ENCODE measurements at regions not wholly inside any gene's neighbourhood (a gene's known extent, or its start where the extent isn't known, plus 50 kb on each side); places are given as distances from the start of the nearest gene placed in this dataset.
"Not testable (repeated sequence)": the region's sequence is repeated elsewhere in the genome, so short reads cannot be mapped to it uniquely, and the experiment has no call there.

DNA sequence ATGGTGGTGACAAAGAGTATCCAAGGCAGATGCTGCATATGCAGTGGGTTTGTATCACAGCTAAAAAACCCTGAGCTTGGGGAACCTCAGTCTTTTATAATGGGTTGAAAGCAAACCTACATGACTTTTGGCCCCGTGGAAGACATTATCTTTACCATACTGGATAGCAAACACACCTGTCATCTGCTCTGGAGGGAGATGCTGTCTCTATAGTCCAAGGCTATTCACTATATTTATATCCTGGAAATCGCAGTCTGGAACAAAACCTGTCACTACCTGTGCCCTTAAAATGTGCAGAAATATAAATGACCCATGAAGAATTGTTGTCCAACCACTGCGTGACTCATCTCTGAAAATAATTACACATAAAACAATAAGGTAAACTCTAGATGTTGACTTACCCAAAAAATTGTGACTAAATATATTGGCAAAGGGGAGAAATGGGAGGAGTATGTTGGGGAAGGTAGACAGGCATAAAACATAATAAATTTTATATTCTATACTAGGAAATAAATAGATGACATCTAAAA lies 121.0 kb upstream of the CXADR start:
- H3K4me1 ChIP-seq (ENCODE audit: insufficient read depth, low read length), result peaks cover under 1% of the 10 kb centered on the region; the same call in 1 of the 2 replicates
- no peak overlapping the region for H3K9ac ChIP-seq (ENCODE audit: low read depth, low read length)
- H3K36me3 ChIP-seq (ENCODE audit: insufficient read depth, low read length), result no peaks in the 10 kb centered on the region
- H3K9me3 ChIP-seq (ENCODE audit: control insufficient read depth, insufficient read depth, low read length), result no peaks in the 10 kb centered on the region

DNA sequence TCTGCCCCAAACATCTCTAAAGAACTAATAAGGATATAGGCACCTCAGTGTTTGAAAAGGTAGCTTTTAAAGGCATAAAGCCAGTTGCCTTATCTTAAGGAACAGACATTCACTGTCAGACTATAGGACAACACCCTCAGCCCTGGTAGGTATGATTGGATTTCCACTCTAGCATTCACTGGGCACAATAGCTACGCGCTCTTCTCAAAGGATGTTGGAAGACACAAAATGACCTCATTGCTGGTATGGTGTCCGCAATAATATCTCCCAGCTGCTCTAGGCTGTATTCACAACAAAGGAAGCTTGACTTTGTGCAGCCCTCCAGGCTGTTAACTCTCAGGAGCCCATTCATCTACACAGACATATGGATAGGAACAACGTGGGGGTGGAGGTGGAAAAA lies 119.4 kb upstream of the CXADR start:
- Histone ChIP-seq H3K4me1 (ENCODE audit: insufficient read depth, low read length) (no peaks in the 10 kb centered on the region), H3K36me3 (ENCODE audit: insufficient read depth, low read length) (no peaks in the 10 kb centered on the region), H3K9ac (ENCODE audit: low read depth, low read length) (no peak overlapping the region), H3K9me3 (ENCODE audit: control insufficient read depth, insufficient read depth, low read length) (no peaks in the 10 kb centered on the region)

DNA sequence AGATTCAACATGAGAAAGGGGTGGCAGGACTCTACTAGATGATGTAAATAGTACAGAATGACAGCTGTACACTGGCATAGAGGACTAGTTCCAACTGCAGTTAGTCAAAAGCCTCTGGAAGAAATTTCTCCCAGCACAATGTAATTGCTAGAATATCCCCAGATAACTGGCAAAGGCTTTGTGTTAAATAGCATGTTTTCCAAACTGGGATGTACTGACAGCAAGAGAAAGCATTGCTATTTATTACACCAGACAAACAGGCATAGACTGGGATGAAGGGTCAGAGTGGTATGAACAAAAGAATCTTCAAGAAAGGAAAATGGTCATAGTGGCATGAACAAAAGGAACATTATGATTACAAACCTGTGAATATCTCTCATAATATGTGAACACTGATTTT lies 115.9 kb upstream of the CXADR start:
- no peak overlapping the region for H3K9ac ChIP-seq (ENCODE audit: low read depth, low read length)
- no peaks in the 10 kb centered on the region for H3K4me1 ChIP-seq (ENCODE audit: insufficient read depth, low read length)
- no peaks in the 10 kb centered on the region for H3K36me3 ChIP-seq (ENCODE audit: insufficient read depth, low read length)
- no peaks in the 10 kb centered on the region for H3K9me3 ChIP-seq (ENCODE audit: control insufficient read depth, insufficient read depth, low read length)

DNA sequence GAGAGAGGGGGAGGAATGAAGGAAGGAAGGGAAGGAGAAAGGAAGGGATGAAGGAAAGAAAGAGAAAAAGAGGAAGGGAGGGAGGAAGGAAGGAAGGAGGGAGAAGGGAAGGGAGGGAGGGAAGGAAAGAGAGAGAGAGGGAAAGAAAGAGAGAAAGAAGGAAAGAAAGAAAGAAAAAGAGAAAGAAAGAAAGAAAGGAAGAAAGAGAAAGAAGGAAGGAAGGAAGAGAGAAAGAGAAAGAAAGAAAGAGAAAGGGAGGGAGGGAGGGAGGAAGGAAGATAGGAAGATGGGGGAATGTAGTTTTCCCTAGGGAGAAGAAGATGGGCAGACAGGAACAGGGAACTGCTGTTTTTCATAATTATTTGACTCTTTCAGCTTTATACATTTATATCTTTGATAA lies 115.1 kb upstream of the CXADR start:
- Histone ChIP-seq H3K9me3 (ENCODE audit: control insufficient read depth, insufficient read depth, low read length) (no peaks in the 10 kb centered on the region), H3K4me1 (ENCODE audit: insufficient read depth, low read length) (no peaks in the 10 kb centered on the region), H3K9ac (ENCODE audit: low read depth, low read length) (no peak overlapping the region), H3K36me3 (ENCODE audit: insufficient read depth, low read length) (no peaks in the 10 kb centered on the region)

DNA sequence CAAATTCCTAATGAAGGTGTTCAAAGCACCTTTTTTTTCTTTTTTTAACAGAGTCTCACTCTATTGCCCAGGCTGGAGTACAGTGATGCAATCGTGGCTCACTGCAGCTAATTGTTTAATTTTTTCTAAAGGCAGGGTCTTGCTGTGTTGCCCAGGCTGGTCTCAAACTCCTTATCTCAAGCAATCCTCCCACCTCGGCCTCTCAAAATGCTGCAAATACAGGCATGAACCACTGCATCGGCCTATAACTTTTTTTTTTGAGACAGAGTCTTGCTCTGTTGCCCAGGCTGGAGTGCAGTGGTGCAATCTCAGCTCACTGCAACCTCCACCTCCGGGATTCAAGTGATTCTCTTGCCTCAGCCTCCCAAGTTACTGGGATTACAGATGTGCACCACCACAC lies 113.9 kb upstream of the CXADR start:
- H3K9me3 ChIP-seq (ENCODE audit: control insufficient read depth, insufficient read depth, low read length); H3K4me1 ChIP-seq (ENCODE audit: insufficient read depth, low read length); H3K36me3 ChIP-seq (ENCODE audit: insufficient read depth, low read length); H3K9ac ChIP-seq (ENCODE audit: low read depth, low read length): not testable (repeated sequence)

DNA sequence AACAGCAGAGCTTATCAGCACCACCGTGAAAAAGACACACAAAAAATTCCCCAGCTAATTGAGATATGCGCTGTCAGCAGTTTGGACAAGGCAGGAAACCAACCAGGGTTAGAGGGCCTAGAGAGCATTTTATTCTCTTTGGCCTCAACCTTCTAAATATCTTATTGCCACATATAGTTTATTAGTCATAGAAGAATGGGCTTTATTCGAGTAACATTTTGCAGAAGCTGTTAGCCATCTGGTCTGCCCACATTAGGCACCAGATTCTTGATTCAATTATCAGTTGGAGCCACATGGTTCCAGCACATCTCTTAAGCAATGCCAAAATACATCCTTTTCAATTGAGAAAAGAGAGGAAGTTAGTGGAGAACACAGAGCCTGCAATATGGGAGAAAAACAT lies 109.9 kb upstream of the CXADR start:
- no peaks in the 10 kb centered on the region for H3K36me3 ChIP-seq (ENCODE audit: insufficient read depth, low read length)
- H3K9me3 ChIP-seq (ENCODE audit: control insufficient read depth, insufficient read depth, low read length), result peaks cover 5% of the 10 kb centered on the region

DNA sequence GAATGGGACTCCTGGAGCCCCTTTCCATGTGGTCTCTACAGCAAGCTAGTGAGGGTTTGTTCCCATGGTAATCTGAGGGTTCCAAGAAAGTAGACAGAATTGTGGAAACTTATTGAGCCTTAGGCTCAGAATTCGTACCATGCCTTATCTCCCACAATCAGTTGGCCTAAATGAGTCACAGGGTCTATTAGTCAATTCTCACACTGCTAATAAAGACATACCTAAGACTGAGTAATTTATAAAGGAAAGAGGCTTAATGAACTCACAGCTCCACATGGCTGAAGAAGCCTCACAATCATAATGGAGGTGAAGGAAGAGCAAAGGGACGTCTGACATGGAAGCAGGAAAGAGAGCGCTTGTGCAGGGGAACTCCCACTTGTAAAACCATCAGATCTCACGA lies 106.6 kb upstream of the CXADR start:
- Histone ChIP-seq H3K9ac (ENCODE audit: low read depth, low read length) (no peak overlapping the region), H3K9me3 (ENCODE audit: control insufficient read depth, insufficient read depth, low read length) (peaks cover 5% of the 10 kb centered on the region)

More for the DNA sequence above, 109.9 kb upstream of the CXADR start:
- H3K9ac ChIP-seq (ENCODE audit: low read depth, low read length), result no peak overlapping the region
- H3K4me1 ChIP-seq (ENCODE audit: insufficient read depth, low read length), result no peaks in the 10 kb centered on the region

DNA sequence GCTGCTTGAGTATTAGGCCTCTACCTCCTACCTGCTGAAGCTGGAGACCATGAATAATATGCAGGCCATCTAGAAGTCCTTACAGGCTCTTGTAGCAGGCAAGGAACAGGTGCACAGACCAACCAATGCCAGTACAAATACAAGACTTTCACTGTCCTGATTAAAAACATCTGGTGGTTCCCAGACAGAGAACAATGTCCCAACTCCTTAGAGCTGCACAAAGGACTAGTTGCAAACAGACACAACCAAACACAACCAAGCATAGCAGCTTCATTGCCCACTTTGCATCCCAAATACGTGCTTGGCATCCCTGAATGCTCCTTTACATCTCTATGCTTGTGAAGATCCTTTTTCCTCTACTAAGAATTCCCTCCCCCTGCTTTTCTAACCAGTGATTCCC lies 98.1 kb upstream of the CXADR start:
- Histone ChIP-seq H3K9me3 (ENCODE audit: control insufficient read depth, insufficient read depth, low read length) (no peaks in the 10 kb centered on the region), H3K4me1 (ENCODE audit: insufficient read depth, low read length) (no peaks in the 10 kb centered on the region), H3K36me3 (ENCODE audit: insufficient read depth, low read length) (no peaks in the 10 kb centered on the region), H3K9ac (ENCODE audit: low read depth, low read length) (no peak overlapping the region)

More for the DNA sequence above, 106.6 kb upstream of the CXADR start:
- H3K4me1 ChIP-seq (ENCODE audit: insufficient read depth, low read length), result no peaks in the 10 kb centered on the region
- H3K36me3 ChIP-seq (ENCODE audit: insufficient read depth, low read length), result no peaks in the 10 kb centered on the region

DNA sequence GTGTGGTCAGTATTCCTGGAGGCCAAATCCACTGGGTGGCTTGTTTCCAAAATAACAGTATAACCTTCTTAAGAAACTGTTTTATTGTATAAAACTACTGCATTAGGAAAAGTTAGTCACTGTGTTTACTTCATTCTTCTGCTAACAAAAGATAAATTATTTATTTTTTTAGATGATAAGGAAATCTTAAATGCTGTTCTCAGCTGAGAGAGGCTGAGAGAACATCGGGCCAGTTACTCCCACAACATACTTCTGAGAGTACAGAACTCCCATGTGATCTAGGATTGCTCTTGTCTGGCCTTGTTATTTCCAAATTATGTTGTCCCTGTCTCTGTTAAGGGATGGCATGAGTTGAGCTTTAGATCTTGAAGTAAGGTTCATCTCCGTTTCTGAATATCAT lies 96.7 kb upstream of the CXADR start:
- no peak overlapping the region for H3K9ac ChIP-seq (ENCODE audit: low read depth, low read length)

DNA sequence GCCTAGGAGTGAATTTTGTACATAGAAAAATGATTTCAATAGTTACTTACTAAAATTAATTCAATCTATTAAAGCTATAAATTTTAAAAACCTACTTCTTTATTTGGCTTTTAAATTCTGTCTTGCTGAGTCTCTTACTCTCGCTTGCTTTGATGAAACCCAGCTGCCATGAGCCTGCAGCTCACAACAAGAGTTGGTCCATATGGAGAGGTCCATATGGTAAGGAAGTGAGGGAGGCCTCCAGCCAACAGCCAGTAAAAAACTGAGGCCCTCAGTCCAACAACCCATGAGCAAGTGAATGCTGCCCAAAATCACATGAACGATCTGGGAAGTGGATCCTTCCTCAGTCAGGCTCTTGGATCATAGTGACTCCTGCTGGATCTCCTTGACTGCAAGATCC lies 89.9 kb upstream of the CXADR start:
- H3K9me3 ChIP-seq (ENCODE audit: control insufficient read depth, insufficient read depth, low read length), result peaks cover 3% of the 10 kb centered on the region; the same call in 1 of the 2 replicates
- H3K4me1 ChIP-seq (ENCODE audit: insufficient read depth, low read length), result no peaks in the 10 kb centered on the region
- no peaks in the 10 kb centered on the region for H3K36me3 ChIP-seq (ENCODE audit: insufficient read depth, low read length)
- H3K9ac ChIP-seq (ENCODE audit: low read depth, low read length), result no peak overlapping the region

More for the DNA sequence above, 96.7 kb upstream of the CXADR start:
- Histone ChIP-seq H3K36me3 (ENCODE audit: insufficient read depth, low read length) (no peaks in the 10 kb centered on the region), H3K4me1 (ENCODE audit: insufficient read depth, low read length) (no peaks in the 10 kb centered on the region), H3K9me3 (ENCODE audit: control insufficient read depth, insufficient read depth, low read length) (no peaks in the 10 kb centered on the region)

DNA sequence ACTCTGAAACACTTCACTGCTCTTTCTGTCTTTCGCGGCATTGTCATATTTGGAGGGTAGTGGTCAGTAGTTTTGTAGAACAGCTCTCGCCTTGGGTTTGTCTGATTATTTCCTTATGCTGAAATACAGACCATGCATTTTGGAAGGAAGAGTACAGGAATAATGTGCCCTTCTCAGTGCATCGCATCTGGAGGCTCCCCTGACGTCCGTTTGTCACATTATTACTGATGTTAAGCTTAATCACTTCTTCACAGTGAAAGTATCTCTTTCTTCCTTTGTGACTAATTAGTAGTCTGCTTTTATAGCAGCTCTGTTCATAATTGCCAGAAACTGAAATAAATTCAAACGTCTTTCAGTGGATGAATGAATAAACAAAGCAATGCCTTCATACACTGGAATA lies 85.7 kb upstream of the CXADR start:
- H3K36me3 ChIP-seq (ENCODE audit: insufficient read depth, low read length), result no peaks in the 10 kb centered on the region
- no peak overlapping the region for H3K9ac ChIP-seq (ENCODE audit: low read depth, low read length)
- H3K9me3 ChIP-seq (ENCODE audit: control insufficient read depth, insufficient read depth, low read length), result peaks cover 3% of the 10 kb centered on the region; the same call in 1 of the 2 replicates
- no peaks in the 10 kb centered on the region for H3K4me1 ChIP-seq (ENCODE audit: insufficient read depth, low read length)

DNA sequence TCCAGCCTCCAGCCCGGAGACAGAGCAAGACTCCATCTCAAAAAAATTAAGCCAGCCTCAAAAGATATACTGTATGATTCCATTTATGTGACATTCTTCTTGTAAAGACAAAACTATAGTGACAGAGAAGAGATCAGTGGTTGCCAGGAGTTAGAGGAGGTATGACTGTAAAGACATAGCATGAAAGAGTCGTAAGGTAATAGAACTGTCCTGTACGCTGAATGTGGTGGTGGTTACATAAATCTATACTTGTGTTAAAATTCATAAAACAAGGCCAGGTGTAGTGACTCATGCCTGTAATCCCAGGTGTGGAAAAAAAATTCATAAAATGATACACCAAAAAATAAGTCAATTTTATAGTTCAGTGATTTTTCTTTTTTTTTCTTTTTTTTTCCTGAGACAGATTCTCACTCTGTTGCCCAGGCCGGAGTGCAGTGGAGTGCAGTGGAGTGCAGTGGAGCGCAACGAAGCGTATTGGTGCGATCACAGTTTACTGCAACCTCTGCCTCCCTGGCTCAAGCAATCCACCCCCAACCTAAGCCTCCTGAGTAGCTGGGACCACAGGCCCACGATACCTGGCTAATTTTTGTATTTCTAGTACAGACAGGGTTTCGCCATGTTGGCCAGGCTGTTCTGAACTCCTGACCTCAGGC lies 84.9 kb upstream of the CXADR start:
- Histone ChIP-seq H3K9me3 (ENCODE audit: control insufficient read depth, insufficient read depth, low read length) (peaks cover 3% of the 10 kb centered on the region; the same call in 1 of the 2 replicates), H3K4me1 (ENCODE audit: insufficient read depth, low read length) (no peaks in the 10 kb centered on the region), H3K9ac (ENCODE audit: low read depth, low read length) (no peak overlapping the region), H3K36me3 (ENCODE audit: insufficient read depth, low read length) (no peaks in the 10 kb centered on the region)

DNA sequence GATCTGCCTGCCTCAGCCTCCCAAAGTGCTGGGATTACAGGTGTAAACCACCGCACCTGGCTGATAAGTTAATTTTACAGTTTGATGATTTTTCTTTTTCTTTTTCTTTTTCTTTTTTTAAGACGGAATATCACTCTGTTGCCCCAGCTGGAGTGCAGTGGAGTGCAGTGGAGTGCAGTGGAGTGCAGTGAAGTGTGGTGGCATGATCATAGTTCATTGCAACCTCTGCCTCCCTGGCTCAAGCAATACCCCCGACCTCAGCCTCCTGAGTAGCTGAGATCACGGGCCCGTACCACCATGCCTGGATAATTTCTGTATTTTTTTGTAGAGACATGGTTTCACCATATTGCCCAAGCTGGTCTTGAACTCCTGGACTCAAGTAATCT lies 84.4 kb upstream of the CXADR start:
- Histone ChIP-seq H3K4me1 (ENCODE audit: insufficient read depth, low read length) (no peaks in the 10 kb centered on the region), H3K36me3 (ENCODE audit: insufficient read depth, low read length) (no peaks in the 10 kb centered on the region), H3K9ac (ENCODE audit: low read depth, low read length) (no peak overlapping the region), H3K9me3 (ENCODE audit: control insufficient read depth, insufficient read depth, low read length) (peaks cover 3% of the 10 kb centered on the region; the same call in 1 of the 2 replicates)

DNA sequence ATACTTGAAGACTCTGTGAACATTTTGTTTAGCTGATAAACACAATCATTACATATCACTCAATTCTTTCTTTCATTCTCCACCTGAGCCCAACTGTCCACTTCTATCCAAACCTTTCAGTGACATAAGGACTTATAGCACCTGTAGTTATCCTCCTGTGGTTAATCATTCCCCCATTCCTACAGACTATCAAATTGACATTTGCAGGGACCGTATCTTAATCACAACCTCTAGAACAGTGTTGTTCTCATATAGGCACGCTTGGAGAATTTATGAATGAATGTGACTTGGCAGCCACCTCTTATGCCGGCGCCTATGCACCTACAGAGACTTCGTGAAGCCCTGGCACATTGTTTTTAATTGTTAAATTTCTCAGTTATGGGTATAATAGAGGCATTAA lies 83.9 kb upstream of the CXADR start:
- no peaks in the 10 kb centered on the region for H3K36me3 ChIP-seq (ENCODE audit: insufficient read depth, low read length)
- H3K9me3 ChIP-seq (ENCODE audit: control insufficient read depth, insufficient read depth, low read length), result peaks cover 3% of the 10 kb centered on the region; the same call in 1 of the 2 replicates
- no peak overlapping the region for H3K9ac ChIP-seq (ENCODE audit: low read depth, low read length)
- H3K4me1 ChIP-seq (ENCODE audit: insufficient read depth, low read length), result no peaks in the 10 kb centered on the region

DNA sequence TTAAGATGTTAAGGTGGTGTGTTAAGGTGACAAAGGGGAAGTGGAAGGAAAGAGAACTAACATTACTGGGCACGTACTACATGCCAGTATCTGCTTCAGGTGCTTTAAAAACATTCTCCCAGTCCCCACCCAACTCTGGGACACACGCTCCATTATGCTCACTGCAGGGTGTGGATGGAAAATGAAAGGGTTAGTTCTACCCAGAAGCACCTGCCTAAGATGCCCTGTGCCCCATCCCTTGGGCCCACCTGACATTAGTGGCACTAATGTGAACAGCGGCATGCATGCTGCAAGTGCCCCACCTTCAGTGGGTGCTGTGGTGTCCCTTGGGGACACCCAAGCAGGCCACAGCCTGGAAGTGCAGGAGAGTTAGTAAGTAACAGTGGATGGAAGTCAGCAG lies 82.9 kb upstream of the CXADR start:
- H3K9me3 ChIP-seq (ENCODE audit: control insufficient read depth, insufficient read depth, low read length), result no peaks in the 10 kb centered on the region
- no peak overlapping the region for H3K9ac ChIP-seq (ENCODE audit: low read depth, low read length)
- no peaks in the 10 kb centered on the region for H3K36me3 ChIP-seq (ENCODE audit: insufficient read depth, low read length)
- no peaks in the 10 kb centered on the region for H3K4me1 ChIP-seq (ENCODE audit: insufficient read depth, low read length)

All from ES-I3 (cell line).